HG03432 (cell line): ENCODE measurements at regions not wholly inside any gene's neighbourhood (a gene's known extent, or its start where the extent isn't known, plus 50 kb on each side); places are given as distances from the start of the nearest gene placed in this dataset.
A peak's percentile ranks its signal among the peaks of the same experiment; 100 is the strongest.

Experiments
- ATAC-seq: cut with Tn5 transposase; IDR thresholded peaks from one replicate; pipeline ENCODE4 v1.9.1; 2021; ENCODE audit warnings: mild to moderate bottlenecking, moderate library complexity; ENCODE audit not compliant: unreplicated experiment

DNA sequence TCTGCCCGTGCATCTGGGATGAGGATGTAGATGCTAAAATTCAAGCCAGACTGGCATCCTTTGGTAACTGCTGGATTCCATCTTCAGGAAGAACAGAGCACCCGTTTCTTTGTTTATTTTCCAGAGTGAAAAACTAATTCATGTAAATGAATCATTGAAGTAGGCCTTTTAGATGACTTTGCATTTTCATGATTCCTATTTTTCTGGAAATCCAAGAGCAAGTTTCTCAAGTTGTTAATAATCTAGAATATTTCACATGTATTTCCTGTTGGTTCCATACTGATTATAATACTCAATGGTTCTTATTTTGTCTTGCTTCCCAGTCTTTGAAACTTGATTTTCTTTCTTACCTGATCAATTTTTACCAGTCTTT, 328.4 kb downstream of the LPIN1 start:
- no peak for ATAC-seq

DNA sequence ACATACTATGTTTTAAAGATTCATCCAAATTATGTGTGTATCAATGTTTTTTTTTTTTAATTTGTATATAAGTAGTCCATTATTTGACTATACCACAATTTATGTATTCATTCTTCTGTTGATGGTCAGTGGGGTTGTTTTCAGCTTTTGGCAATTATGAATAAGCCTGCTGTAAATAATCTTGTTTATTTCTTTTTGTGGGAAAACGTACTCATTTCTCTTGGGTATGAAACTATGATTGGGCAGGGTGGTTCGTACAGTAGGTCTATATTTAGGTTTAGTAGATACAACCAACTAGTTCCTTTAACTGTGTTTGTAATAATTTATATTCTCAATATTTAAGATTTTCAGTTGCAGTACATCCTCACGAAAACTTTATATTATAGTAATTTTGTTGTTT, 329.2 kb downstream of the LPIN1 start:
- ATAC-seq: no peak

DNA sequence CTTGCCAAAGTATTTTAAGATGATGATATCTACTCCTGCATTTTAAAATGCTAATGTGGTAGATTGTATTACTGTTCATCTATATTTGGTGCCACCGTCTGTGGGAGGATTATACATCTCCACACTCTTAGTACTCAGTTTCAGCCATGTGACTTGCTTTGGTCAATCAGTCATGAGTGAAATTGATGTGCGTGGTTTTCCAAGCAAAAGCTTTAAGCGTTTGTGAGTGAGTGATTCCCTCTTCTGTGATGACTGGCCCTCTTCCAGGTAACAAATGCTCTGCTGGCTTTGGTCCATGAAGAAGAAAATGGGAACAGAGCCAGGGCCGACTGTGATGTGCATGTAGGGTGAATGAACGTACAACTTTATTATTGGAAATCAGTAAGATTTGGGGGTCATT, 330.4 kb downstream of the LPIN1 start:
- peak; percentile 74 for ATAC-seq

DNA sequence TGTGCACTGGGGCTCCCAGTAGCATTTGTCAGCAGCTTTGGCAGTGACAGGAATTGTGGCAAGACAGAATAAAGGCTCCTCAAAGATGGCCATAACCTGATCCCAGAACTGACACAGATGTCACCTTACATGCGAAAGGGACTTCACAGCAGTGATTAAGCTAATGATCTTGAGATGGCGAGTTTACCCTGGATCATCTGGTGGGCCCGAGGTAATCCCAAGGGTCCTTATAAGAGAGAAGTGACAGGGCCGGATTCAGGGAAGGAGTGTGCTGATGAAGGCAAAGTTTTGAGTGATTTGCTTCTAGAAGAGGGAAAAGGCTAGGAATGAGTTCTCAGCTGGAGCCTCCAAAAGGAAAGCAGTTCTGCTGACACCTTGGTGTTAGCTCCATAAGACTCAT, 333.9 kb downstream of the LPIN1 start:
- no peak for ATAC-seq

DNA sequence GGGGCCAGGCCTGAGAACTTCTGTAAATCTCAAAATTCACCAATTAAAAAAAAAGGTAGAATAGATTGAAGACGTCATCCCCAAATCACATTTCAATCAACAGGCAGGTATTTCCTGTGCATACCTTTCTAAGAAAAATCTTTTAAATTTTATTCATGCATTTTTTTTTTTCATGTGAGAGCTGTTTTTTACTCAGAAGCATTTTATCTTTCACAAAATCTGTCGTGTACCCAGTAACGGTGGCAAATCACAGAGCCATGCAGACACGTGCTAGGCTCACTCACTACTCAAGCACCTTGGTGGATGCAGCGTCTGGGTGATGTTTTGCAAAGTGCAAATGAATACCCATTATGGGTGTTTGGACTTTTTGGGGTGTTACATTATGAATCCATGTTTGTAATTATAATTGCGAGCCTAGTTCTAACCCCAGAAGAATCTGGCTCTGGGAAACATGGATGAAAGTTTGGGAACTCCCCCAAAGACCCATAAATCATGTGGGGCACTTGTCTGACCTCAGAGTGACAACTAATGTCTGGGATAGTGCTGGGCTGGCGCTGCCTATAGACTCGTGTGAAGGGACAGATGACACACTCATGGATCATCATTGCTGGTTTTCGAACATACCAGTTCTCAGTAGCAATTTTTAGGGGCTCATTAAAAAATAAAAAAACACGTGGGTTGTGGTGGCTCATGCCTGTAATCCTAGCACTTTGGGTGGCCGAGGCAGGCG, 335.2 kb downstream of the LPIN1 start:
- ATAC-seq: no peak

DNA sequence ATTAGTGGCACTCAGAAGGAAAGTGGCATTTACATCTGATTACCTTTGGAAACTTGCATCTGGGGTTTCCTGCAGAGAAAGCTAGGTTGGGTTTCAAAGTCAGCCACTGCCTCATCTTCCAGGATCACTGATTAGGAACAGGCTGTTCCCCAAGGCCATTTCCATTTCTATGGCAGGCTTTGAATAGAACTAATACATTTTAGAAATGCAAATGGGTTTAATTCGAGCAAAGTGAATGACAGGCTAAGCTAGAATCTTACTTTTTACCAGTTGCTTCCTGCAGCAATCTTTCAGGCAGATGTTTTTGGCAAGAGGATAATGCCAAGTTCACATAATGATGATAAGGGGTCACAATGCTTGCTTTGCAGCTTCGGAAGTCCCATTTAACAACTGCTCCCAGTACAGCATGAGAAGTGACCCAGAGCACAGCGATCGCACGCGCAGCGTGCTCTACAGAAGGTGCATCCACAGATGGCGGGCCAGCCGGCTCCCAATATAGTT, 336.7 kb downstream of the LPIN1 start:
- ATAC-seq: no peak

DNA sequence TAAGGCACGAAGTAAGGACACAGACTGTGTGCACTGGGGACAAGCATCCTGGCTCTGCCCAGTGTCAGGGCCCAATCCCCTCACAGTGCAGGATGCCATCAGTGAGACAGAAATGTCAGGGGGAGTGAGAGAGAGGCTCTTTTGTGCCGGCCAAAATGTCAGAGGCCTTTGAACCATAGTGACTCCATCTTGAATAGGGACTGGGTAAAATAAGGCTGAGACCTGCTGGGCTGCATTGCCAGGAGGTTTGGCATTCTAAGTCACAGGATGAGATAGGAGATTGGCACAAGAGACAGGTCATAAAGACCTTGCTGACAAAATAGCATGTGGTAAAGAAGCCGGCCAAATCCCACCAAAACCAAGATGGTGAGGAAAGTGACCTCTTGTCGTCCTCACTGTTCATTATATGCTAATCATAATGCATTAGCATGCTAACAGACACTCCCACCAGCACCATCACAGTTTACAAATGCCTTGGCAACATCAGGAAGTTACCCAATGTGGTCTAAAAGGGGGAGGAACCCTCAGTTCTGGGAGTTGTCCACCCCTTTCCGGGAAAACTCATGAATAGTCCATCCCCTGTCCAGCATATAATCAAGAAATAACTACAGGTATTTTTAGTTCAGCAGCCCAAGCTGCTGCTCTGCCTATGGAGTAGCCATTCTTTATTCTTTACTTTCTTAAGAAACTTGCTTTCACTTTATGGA, 337.4 kb downstream of the LPIN1 start:
- ATAC-seq: no peak

DNA sequence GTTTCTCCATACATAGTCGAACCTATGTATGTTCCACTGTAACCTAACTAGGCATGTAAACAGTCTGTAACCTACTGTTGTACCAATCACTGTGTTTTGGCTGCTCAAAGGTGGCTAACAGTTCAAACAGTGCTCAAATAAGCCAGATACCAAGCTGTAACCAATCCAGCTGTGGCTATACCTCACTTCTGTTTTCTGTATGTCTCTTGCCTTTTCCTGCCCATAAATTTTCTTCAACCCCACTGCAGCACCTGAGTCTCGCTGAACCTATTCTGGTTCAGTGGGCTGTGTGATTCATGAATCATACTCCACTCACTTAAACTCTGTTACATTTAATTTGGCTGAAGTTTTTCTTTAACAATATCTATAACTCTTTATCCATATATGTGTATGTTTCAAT, 340.7 kb downstream of the LPIN1 start:
- no peak for ATAC-seq

DNA sequence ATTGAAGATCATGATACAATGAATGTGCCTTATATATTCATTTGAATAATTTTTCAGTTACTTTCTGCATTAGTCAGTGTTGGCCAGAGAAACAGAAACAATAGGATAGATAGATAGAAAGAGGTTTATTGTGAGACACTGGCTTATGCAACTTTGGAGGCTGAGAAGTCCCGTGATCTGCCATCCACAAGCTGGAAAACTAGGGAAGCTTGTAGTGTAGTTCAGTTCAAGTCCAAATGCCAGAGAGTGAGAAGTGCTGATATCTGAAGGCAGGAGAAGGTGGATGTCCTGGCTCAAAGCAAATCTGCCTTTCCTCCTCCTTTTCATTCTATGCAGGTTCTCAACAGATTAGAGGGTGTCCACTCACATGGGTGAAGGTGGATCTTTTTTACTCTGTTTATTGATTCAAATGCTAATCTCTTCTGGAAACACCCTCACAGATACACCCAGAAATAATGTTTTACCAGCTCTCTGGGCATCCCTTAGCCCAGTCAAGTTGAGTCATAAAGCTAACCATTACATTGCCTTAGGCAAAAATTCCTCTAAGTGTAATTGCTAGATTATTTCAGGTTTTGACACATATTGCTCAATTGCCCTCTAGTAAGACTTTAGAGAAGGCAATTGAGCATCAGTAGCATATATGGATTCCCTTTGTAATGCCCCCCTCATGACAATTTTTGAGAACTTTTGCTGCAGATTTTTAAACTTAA, 341.4 kb downstream of the LPIN1 start:
- no peak for ATAC-seq

DNA sequence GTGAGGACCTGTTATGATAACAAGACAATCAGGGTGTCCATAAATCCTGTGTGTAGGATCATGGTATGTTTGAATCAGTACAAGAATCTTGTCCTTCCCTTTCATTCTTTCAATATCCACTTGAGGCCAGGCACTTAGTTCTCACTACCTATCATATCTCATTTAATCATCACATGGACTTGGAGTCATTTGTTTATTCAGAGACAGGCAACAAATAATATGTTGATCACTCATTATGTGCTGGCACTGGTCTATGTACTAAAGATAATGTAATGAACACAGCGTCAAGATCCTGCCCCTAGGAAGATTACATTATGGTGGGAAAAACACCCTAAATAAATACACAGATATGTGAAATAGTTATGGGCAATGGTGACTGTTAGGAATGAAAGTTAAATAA, 342.6 kb downstream of the LPIN1 start:
- ATAC-seq: no peak

DNA sequence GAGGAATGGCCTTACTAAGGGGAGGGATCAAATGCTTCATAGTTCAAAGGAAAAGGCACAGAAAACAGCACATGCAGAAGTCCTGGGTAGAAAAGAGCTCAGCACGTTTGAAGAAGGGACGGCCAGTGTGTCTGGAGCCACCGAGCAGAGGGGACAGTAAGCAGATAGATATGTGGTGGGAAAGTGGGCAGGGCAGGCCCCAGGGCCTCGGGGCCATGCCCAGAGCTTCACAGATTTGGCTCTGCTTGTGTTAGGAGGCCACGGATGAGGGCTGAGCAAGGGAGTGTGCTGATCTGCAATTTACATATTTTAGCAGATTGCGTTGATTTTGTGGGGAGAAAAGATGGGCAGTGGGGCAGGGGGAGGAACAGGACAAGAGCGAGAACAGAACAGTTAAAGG, 343.1 kb downstream of the LPIN1 start:
- no peak for ATAC-seq

DNA sequence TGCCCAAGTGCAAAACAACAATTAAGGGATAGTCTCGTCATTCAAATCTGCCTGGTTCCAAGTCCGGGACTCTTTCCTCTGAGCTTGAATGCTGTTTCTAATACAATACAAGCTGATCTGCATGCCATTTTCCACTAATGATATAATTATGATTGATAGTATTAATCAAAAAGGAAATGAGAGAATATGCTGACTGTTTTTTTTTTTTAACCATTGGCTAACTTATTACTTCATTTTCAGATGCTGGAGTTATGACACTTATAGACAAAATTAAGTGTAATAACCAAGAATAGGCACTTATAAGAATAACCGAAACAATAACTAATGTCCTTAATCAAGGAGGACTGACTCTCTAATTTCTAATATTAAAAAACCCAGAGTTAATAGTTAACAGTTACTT, 343.6 kb downstream of the LPIN1 start:
- ATAC-seq: no peak

DNA sequence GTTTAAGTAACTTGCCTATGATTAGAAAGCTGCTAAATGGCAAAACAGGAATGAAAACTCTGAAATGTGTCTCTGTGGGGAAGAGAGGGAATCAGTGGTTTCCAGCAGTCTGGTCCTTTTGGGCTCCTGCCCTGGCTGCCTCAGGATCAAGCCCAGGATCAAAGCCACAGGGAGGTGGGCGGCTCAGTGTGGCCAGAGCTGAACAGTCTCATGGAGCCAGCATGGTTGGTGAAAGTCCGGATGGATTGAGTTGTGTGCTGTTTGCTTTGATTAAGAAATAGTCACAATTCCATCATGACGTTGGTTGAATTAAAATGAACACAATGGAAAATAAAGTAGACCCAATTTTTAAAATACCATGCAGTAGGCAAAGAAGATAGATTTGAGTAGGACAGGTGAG, 344.2 kb downstream of the LPIN1 start:
- ATAC-seq: no peak

DNA sequence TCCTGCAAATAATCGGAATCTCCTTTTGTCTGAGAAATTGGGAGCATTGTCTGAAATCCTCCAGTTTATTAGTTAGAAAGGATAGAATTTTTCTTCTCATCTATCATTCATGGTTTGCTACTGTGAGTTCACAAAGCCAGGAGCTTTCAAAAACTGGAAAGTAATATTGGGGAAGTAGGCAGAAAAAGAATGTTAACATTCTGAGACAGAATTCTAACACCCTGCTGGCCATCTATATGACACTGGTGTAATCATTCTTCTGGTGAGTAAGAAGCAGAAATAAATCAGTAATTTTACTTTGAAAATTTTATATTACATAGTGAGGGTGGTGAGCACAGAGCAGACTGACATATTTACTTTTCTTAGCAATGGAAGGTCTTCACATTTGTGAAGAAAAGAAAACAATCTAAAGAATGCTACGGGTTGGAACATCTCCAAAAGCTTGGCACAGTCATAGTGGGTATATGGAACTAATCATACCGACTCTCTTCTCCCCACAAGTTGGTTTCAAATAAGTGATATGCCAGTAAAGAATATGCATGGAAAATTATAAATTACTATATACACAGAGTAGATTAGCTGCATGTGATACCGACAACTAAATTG, 344.9 kb downstream of the LPIN1 start:
- ATAC-seq: no peak

DNA sequence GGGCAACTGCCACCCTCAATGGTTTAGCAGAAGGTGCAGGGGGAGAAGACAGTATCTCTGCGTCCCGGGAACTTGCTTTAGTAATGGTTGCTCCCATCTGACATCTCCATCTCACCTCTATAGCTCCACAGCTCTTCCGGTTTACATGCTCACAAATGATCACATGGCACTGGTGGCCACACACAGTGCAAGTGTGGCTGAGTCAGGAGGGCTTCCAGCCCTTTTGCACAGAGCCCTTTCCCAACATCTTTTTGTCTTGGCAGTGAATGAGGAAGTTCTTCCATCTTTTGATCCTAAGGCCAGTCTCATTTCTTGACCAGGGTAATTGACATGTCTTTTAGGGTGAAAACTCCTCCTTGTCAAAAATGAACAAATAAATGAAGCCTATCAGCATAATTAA, 347.7 kb downstream of the LPIN1 start:
- no peak for ATAC-seq

DNA sequence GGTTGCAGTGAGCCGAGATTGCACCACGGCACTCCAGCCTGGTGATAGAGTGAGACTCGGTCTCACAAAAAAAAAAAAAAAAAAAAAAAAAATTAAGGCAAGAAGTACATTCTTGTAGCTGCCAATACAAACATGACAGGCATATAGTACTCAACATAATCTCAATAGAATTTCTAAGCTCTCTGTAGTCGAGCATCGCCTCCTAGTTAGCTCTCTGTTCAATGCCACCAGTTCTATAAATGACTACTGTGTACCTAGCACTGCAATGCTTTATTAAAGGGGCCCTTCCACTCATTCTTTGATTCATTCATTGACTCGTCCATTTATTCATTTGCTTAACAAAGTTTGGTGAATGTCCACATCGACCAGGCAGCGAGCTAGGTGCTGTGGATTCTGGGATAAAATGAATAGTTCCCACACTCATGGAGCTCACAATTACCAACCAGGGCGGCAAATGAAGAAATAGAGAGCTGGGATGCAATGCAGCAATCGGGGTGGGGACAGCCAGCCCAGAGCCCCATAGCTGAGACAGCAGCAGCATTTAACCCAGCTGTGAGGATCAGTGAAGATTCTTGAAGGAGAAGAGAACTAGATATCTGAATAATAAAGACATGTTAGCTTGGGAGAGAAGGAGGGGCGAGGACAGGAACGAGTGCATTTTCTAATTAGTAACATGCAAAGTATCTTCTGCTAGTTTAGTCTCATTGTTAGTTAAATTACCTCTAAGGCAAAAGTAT, 349.8 kb downstream of the LPIN1 start:
- ATAC-seq: no peak

DNA sequence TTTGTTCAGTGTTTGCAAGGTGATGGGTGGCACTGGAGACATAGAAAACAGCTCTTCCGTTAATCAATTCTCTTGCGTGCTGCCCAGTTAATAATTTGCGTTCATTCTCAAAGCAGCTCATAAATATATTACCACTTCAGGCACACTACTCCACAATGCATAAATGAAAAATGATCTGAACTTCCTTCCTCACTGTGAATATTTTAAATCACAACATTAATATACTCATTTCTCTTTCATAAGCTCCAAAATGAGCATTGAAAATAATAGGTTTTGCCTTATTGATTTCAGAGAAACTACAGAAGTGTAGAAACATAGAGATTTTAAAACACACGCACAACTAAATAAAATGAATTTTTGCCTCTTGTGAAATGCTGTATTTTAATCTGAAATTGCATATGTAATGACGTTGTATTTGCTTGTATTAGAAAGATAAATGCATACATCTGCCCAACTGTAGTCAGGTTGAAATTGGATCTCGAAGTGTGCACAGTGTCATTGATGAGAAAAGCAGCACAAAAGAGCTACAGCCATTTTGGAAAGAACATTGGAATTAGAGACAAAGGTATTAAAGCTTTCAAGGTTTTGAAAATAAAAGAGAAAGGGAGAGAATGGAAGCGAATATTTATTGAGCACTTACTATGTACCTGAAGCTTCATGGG, 350.5 kb downstream of the LPIN1 start:
- ATAC-seq: no peak

DNA sequence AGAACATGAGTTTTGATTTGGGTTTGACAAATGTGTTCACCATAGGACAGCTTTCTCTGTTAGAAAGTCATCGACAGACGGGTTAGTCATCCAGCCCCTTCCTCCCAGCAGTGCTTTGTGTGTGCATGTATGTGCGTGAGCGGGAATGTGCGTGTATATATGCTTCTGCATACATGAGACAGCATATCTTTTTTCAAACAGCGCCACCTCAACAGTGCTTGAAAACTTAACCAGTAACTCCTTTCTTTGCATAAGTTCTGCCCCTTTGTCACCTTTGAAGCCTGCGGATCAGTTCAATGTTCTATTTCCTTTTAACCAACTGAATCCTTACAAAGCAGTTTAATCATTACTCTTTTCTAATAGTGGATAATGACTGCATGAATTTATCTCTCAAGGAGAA, 351.4 kb downstream of the LPIN1 start:
- ATAC-seq: no peak

DNA sequence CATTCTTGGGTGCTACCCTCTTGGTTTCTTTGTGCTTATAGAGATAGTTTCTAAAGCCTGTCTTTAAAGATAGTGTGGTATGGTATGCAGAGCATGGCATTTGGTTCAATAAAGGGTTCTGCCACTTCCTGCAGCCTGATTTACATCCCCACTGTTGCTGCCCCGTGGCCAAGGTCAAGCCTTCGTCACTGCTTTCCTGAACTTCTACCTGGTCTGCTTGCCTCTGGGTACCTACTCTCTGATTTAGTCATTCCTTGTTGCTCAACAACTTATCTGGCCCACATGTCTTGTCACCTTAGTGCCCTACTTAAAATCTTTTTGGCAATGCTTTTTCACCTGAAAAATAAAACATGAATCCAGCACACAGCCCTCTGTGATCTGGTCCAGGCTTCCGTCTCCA, 352.9 kb downstream of the LPIN1 start:
- ATAC-seq: no peak

DNA sequence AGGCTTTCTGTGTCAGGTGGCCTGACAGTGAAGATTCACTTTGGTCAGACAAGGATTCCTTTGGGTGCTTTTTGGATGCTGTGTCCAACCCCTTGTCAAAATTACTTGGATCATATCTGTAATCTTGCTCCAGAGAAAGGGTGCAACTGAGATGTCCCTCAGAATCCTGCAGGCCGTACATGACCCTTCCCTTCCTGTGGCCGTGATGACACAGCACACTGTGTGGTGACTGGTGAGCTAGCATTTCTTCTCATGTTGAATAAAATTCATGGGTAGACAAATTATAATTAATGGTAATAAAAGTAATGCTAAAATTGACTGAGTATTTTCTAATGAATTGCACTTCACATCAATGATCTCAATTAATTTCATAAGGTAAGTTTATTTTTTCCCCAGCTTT, 356.2 kb downstream of the LPIN1 start:
- ATAC-seq: no peak
